Activated CD4-positive, CD25-positive, alpha-beta regulatory T cell (primary cell): ENCODE measurements at regions not wholly inside any gene's neighbourhood (a gene's known extent, or its start where the extent isn't known, plus 50 kb on each side); places are given as distances from the start of the nearest gene placed in this dataset.
"Not testable (repeated sequence)": the region's sequence is repeated elsewhere in the genome, so short reads cannot be mapped to it uniquely, and the experiment has no call there.

ENCODE experiments used
- DNase-seq, 4 experiments: peaks; one replicate each; lab custom pipeline; 2025; lab: John Stamatoyannopoulos, UW

DNA sequence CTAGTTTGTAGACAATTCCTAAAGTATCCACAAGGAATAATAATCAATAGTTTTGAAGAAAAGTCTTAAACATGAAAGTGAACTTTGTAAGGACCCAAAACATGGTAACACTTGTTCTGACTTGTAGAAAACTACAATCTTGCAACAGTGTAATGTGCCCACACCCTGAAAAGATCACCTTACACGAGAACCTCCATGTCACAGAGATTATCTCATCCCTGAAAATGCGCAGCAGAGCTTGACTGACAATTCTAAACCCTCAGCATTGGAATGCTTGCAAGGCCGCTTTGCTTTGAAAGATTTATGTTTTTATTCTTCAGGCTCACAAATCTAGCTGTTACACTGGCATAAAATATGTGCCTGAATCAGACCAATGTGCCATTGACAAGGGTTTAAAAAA is 346.6 kb downstream of the KLF13 start:
- not testable (repeated sequence) for DNase-seq

DNA sequence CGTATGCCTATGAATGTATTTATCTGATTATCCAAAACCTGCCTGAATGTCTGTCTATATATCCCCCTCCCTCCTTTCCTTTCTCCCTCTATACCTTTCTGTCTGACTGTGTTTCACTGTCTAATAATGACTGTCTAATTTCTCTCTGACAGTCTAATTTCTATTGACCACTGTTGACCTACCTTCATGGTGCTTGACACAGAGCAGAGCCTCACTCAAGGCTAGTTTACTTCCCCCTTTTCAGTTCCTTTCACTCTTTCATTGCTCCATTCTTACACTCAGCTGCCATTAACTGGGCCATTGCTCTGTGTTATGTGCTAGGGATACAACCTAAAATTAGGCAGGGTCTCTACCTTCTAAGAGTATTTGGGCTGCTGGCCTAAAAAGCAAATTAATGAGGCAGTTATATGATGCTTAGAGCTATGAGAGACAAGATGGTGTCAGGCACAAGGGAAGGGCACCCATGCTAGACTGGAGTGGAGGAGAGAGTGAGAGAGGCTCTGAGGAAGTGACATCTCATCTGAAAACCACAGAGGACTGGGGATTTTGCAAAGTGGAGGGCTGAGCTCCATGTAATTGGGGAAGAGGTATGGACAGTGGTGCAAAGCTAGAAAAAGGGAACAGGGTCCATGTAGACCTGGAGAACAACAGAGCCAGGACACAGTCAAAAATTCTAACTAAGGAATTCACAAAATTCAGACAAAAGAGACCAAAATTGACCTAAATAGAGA is 348.6 kb upstream of the CHRNA7 start:
- not testable (repeated sequence) for DNase-seq

DNA sequence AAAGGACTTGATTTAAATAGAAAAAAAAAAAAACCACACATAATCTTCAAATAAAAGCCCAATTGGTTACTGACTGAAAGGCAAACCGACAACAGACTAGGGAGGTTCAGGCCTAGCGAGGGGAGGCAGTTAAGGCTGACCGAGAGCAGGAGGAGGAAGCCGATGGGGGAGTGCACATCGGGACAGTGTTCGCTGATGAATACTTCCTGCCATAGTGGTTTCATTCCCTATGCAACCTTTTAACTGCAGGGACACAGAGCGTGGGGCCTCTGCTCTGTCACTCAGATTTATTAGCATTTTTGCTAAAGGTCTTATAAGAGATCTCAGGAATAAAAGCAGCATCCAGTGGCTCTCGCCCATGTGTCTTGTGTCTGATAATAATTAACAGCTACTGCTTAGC is 343.2 kb upstream of the CHRNA7 start:
- DNase-seq = not testable (repeated sequence)

DNA sequence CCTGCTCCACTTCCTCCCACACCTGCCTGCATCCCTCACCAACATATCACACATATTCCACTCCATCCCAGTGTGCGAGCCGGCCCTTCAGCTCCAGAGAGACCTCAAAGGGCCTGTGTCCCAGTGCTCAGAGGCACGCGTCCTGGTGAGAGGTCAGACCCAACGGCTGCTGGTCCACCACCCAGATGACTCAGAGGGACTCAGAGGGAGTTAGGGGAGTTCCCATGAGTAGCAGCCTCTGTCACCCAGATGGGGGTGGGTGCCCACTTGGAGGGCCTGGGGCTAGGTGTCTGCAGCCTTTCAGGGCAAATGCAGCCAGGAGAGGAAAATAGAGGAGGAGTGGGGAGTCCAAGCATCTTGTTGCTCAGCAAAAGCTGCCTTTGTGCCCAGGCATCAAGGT is 333.8 kb upstream of the CHRNA7 start:
- DNase-seq = not testable (repeated sequence)

DNA sequence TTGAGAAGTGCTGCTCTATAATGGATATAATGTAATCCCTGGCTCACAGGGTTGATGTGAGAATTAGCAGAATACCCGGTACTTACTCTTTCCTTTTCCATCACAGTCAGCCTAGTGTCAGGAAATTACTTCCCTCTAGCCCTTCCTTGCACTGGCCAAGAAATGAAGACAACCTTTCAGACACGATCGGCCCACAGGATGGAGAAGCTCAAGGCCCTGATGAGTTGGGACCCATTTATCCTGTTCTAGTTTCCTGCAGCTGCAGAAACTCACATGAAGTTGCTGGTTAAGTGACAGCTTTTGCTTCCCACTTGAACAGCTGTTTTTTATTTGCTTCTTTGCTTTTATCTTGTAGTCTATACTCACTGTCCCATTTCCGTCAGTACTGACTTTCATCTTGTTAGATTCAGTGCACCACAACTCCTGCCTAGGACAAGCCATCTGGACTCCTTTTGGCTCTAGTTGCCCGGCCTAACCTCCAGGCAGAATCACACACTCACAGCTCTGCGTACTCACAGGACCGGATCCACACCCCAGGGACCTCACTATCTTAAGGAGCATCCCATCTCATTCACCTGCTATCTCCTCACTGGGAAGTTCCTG is 325.1 kb upstream of the CHRNA7 start:
- DNase-seq = not testable (repeated sequence)

DNA sequence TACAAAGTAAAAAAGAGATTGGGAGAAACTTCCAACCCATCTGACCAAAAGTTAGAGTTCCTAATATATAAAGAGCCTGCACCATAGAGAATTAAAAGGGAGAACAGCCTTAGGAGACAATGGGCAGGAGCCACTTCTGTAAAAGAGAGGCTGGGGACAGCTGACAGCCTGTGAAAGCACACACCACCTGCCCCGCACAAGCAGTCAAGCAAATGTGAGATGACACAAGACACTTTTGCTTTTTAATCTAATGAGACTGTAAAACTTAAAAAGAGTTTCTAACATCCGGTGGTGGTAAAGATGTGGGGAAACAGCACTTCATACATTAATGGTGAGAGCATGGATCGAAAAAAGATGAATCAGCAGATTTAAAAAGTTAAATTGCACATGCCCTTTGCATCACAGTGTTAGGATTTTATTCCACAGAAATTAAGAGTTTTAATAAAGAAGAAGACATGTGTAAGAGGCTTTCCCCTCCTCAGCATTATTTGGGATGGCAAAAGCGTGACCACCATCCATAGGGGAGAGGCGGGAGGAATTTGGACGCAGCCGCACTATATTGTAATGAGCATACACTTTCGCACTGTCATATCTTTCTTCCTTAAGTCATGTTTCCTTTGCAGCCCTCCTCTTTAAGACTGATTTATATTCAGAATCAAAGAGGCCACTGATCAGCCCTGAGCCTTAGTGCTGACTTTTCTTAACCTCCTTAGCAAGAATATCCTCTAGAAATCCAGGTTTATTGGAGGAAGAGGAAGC is 322.2 kb upstream of the CHRNA7 start:
- DNase-seq = not testable (repeated sequence)

DNA sequence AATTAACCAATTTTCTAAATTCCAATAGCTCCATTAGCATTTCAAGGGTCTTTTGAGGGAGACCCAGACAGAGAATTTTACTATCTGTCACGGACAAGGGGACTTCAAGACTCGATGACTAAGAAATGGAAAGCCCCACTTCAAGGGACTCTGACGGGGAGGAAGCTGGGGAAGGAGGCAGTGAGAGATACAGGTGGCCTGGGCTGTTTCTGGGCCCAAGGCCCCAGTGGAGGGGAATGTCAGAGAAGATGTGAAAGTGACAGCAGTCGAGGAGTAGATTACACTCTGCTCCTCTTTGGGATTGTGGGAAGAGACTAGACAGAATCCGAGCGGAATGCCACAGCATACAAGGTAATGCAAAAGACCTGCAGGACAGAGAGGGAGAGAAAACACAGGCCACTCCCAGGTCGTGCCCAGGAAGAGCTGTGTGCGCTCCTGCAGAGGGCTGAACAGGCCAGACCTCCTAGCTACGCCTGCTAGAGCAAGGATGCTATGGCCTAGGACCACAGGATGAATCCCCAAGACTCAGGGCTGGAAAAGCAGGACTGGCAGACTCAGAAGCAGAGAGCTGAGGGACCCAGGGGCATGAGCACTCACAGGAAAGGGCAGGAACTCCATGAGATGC is 321.5 kb upstream of the CHRNA7 start:
- DNase-seq = not testable (repeated sequence)

DNA sequence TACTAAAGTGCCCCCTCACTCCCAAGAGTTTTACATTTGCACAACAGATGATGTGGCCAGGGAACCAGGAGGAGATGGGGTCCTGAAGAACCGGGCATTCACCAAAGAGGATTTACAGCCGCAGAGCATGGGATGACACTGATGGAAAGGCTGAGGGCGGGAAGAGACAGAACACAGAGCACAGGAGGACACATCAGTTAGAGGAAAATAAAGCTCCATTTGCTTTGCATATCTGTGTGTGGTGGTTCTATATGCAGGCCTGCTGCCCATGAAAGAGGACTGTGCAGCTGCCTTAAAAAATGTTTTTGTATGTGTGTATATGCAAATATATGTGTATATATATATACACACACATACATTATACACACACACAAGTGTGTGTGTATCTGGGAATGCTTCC is 320.8 kb upstream of the CHRNA7 start:
- DNase-seq = not testable (repeated sequence)

DNA sequence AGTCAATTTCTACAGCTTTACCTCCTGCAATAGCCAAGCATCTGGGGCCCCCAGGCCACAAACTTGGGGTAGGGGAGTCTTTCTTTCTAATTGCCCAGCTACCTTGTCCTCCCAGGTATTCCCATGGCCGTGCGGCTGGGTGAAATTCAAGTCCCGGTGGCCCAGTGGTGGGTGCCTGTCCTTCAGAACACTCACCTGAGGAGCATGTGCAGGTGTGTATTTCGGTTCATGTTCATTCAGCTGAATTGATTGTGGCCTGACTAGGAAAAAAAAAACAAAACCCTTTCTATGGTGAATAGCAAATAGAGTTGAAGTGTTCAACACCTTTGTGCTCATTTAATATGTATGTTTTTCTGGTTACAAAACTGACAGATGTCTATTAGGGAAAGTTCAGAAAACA is 319.5 kb upstream of the CHRNA7 start:
- not testable (repeated sequence) for DNase-seq

DNA sequence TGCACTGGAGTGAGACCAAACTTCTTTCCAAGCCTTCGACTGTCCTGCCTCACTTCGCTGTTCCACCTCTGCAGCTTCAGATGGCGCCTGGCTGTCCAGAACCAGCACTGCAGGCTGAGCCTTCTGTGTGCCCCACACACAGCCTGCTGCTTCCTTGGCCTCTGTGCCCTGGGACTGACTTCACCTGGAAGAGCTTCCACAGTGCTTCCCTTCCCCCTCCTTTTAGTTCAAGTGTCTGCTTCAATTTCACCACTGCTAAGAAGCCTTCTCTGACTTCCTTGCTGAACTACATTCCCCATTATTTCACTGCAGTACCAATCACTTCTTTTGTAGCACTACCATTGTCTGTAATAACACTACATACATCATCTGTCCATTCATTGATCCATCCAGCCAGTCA is 315.1 kb upstream of the CHRNA7 start:
- DNase-seq = not testable (repeated sequence)

DNA sequence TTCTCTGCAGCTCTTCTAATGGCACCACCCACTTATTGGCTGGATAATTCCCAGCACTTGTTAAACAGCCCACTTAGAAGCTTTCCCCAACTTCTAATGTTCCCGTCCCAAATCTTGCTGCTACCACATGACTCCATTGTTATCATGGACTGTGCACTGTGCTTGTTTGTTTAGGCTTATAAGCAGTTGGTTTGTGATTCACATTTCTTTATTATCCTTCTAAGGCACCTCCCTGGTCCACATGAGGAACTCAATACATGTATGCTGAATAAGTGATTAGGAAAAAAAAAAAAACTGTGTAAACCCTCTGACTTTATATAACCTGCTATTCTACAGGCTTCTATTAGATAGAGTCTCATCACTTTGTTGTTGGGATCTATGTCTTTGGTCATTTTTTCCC is 311.7 kb upstream of the CHRNA7 start:
- DNase-seq = not testable (repeated sequence)

DNA sequence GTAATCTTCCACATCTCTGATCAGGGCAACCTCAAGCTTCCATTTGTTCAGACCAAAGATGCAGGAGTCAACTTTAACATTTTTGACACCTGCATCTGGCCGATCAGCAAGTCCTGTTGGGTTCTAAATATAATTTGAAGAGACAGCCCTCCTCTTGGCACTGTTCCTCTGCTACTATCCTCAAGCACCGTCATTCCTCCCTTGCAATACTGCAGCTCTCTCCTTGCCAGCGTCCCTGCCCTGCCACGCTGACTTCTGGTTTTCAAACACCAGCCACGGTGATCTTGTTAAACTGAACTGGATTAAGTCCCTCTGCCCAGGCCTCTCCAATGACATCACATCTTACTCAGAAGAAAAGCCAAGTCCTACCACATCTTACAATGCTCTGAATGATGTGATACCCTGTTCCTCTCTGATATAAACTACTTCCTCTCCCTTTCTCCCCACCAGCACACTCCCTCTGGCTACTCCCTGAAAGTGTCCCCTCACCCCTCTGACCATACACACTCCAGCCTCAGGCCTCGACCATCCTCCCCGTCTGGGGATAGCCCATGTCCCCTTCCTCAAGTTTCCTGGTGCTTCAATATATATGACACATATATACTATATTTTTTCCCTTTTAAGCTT is 310.8 kb upstream of the CHRNA7 start:
- not testable (repeated sequence) for DNase-seq

DNA sequence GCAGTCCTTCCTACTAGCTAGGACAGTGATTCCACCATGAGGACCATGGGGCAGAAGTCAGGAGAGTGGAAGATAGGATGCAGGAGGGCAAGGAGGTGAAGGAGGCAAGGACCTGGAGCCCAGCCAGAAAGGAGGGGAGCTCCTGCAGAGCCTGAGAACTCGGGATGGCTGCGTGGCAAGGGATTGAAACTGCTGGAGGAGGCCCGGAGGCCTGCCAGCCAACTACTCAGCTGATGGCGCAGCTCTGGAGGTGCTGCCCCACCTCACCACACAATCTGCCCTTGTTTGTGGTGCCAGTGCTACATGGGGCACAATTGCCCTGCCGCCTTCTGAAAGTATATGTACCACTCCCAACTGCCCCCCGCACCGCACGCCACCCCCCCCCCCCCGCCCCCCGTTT is 307.3 kb upstream of the CHRNA7 start:
- not testable (repeated sequence) for DNase-seq

DNA sequence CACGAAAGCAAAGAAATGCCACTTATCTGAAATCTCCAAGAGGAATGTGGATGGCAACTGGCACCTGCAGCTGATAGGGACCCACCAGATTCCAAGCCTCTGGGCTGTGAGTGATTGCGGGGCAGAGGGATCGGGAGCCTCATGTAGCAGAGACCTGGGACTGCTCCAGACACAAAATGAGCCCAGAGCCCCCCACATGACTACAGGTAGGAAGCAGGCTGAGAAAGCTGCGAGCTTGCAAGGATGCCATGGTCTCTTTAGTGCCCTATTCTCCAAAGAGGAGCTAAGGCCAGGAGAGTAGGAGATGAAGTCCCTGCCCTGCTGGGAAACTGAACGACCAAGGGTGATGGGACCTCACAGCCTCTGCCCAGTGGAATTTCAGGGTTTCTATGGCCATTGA is 305.4 kb upstream of the CHRNA7 start:
- not testable (repeated sequence) for DNase-seq

DNA sequence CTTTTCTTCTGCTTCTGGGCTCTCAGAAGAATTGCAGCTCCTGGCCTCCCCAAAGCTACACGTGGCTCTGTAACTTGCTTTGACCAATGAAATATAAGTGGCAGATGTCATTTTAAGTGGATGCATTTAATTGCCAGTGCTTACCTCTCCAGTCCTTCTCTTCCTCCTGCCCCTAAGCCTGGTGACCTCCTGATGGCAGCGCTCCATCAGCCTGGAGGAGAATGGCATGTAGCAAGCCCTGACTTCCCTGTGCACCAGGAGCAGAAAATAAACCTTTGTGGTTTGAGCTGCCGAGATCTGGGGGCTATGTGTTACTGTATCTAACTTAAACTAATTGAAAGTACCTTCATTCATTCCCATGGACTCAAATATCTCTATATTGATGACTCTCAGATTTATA is 304.7 kb upstream of the CHRNA7 start:
- DNase-seq = not testable (repeated sequence)

DNA sequence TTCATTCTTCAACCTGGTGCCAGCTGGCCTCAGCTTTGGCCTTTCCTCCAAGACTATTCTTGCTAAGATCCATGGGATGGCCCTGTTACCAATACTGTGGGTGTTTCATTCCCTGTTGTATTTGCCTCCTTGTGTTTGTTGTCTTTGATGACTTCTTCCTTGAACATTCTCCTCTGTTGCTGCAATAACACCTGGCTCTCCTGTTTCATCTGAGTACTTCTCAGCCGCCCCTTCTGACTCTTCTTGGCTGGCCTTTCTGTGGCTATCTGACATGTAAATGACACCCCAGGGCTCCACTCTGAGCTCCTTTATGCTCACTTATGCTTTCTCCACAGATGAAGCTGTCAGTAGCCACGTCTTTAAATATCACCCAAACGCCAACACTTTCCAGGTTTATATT is 302.7 kb upstream of the CHRNA7 start:
- no peak for DNase-seq

DNA sequence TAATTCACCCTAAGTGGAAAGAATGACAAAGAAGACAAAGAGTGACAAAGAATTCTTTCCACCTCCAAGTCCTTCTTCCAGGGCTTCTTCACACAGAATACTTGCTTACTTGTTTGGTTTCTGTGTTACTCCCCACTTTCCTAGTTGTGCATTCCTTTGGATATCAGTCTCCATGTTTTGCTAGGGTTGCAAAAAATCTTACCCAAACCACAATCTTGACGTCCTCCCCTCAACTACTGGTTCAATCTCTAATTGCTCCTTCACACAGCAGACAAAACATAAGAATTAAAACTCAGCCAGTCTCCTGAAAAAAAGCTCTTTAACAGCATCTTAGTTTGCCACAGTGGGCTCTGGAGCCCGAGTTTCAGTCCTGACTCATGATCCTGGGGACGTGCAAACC is 297.6 kb upstream of the CHRNA7 start:
- DNase-seq = no peak

DNA sequence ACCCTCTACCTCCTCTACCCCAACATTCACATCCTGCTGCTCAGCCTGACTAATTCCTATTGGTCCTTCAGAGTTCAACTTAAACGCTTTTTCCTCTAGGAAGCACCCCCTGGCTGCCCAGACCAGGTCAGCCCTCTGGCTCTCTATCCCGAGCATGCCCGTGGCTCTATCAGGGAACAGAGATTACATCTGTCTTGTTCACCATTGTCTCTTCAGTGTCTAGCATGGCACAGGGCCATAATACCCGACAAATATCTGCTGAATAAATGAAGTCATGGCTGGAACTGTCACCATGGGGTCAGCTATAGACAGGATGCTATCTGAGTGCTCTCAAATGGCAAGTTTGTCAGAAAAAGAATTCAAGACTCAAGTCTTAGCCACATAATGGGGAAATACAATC is 296.9 kb upstream of the CHRNA7 start:
- no peak for DNase-seq

DNA sequence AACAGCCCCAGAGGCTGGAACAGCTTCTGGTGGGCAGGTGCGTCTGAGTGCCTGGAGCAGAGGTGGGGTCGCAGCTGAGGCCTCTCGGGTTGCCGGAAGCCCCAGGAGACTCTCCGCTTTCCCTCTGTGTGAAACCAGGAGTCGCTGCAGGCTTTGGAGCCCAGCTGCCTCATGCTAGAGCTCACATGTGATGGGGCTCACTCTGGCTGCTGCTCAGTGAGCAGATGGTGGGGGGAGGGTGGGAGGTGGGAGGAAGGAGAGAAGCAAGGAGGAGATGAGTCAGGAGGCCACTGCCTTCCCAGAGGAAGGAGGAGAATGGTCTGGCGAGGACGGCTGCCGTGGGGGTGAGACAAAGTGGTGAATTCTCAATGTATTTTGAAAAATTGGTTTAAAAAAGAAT is 290.1 kb upstream of the CHRNA7 start:
- DNase-seq = no peak

DNA sequence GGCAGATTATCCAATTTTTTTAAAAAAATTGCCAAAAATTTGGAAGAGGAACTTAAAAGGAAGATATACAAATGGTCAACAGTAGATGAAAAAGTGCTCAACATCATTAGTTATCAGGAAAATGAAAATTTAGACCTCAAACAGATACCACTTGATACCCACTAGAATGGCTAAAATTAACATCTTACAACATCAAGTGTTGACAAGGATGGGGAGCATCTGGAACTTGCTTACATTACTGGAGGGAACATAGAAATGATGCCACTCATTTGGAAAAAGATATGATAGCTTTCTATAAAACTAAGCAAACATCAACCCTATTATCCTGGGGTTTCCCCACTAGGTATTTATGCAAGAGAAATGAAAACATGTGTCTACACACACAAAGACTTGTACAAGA is 284.5 kb upstream of the CHRNA7 start:
- no peak for DNase-seq

DNA sequence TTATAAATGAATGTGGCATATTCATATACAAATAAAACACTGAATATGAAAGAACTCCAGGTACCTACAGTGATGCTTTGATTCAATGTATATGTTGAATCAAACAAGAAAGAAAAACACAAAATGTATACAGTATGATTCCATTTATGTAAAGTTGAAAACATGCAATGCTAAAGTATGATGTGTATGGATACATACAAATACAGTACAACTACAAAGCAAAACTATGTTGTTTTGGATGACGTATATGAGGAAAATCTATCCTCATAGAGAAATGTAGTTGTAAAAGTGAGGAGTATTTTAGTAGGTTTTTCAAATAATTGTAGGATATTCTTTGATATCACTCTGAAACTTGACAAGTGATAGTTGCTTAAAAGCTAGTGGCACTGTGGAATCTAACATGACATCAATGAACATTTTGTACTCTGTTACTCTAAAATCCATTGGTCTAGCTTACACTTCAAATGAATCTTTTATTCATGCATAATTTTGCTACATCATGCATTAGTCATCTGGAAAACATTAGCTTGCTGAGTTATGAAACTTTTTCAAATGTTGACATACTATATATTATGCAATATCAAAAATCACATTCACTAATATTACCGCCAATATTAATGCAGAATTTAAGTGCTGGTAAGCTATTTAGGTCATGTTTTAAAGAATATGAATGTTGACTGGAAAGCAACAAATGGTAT is 278.1 kb upstream of the CHRNA7 start:
- no peak for DNase-seq

DNA sequence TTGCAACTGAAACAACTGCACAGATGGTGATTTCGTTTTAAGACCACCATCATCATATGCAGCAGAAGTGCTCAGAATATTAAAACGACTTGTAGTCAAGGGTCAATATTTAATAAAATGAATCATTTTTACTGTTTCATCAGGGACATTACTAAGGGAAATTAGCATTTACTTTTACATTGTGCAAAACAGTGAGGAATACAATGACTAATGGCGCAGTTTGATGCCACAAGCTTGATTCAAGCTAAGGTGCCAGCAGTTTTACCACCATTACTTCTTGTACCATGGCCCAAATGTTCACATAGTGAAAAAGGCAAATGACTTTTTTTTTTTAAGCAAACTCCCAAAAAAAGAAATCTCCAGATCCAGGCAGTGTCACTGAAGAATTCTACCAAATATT is 277.4 kb upstream of the CHRNA7 start:
- DNase-seq = no peak
